Gastrocnemius medialis (tissue), 4 donors: ENCODE measurements at regions not wholly inside any gene's neighbourhood (a gene's known extent, or its start where the extent isn't known, plus 50 kb on each side); places are given as distances from the start of the nearest gene placed in this dataset.

Experiments used
- CTCF ChIP-seq, 5 experiments: fragments of 450-650 bp in 3 of 5; fragments of 200-600 bp in 2 of 5; sonication (generic) in 2 of 5; IDR thresholded peaks in 4 of 5; conservative IDR thresholded peaks in 1 of 5; 1 replicate in 4 of 5; 2 replicates in 1 of 5; pipeline ENCODE4 v1.5.1; 2016 to 2019; ENCODE audit warnings: antibody characterized with exemption in 5 of 5, mild to moderate bottlenecking in 3 of 5, moderate library complexity in 3 of 5
- POLR2A ChIP-seq, 2 donors: fragments of 450-650 bp; IDR thresholded peaks; one replicate each; pipeline ENCODE4 v1.6.1; 2017; ENCODE audit warnings: antibody characterized with exemption in 2 of 2, mild to moderate bottlenecking in 2 of 2, moderate library complexity in 2 of 2

DNA sequence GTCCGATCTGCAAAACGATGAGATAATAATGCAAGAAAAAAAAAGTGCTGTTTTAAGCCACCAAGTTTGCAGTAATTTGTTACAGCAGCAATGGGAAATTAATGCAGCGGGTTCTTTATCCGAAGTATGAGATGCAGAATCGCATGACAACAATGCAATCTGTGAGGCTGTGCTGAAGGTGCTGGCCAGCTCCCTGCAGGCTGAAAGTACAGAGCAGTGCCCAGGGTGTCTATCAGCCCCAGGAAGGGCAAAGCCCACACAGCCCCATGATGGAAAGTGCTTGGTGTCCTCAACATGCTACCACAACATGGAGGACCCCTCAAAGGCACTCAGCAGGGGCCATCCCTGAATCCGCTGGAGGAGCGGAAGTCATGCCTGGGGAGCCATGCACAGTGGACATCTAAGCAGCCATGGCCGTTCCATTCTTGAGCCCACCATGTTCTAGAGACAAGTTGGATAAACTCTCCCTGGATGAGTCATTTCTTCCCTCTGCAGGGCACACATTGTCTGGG, 199.5 kb upstream of the PFKP start:
- TF ChIP-seq POLR2A (IDR thresholded peaks at IDR 0.05) (no peak), CTCF (IDR thresholded peaks at IDR 0.05 in 4 of 5, conservative IDR thresholded peaks at IDR 0.05 in 1 of 5) (no peak)
